ENCODE measurements at regions not wholly inside any gene's neighbourhood (a gene's known extent, or its start where the extent isn't known, plus 50 kb on each side); places are given as distances from the start of the nearest gene placed in this dataset.

GRCh38 chr1:198086051-198086745 is 70.6 kb upstream of the NEK7 start:
- Histone ChIP-seq H3K27ac (ENCODE audit: low read depth, low read length) (no peak overlapping the region), H3K4me3 (ENCODE audit: low read depth, low read length) (no peak overlapping the region), H3K9me3 (ENCODE audit: control insufficient read depth, insufficient read depth, low read length) (no peaks in the 10 kb centered on the region), H3K27me3 (ENCODE audit: control insufficient read depth, insufficient read depth, low read length) (no peaks in the 10 kb centered on the region)
- TF ChIP-seq CTCF (IDR thresholded peaks at IDR 0.05; ENCODE audit: low read depth, low read length) = no peak
- ChIA-PET CTCF (interaction anchor here (0.6 to 1.3 kb wide), 4 partner anchors 14 to 378 kb away, joined by 3 to 5 read pairs (median 3); no protein-coding TSS in a partner anchor), POLR2A (no interaction called here)
- DNase-seq (ENCODE audit: low read depth, low spot score) = no peak

- Histone ChIP-seq H3K4me3 (ENCODE audit: low read depth, low read length) (no peak overlapping the region), H3K27ac (ENCODE audit: low read depth, low read length) (no peak overlapping the region), H3K27me3 (ENCODE audit: control insufficient read depth, insufficient read depth, low read length) (no peaks in the 10 kb centered on the region), H3K9me3 (ENCODE audit: control insufficient read depth, insufficient read depth, low read length) (no peaks in the 10 kb centered on the region)
- POLR2A ChIA-PET = no interaction called here
- CTCF ChIA-PET = interaction anchor here (0.5 to 2.1 kb wide), 35 partner anchors 8 to 595 kb away, joined by 3 to 23 read pairs (median 4); no protein-coding TSS in a partner anchor
- TF ChIP-seq CTCF (IDR thresholded peaks at IDR 0.05; ENCODE audit: low read depth, low read length) = no peak
- no peak for DNase-seq (ENCODE audit: low read depth, low spot score)
Observed at GRCh38 chr1:198087831-198088230, 69.0 kb upstream of the NEK7 start.

GRCh38 chr1:198088360-198089071 is 68.3 kb upstream of the NEK7 start:
- ChIA-PET CTCF (interaction anchor here (0.5 to 2.1 kb wide), 38 partner anchors 9 to 594 kb away, joined by 3 to 23 read pairs (median 4); no protein-coding TSS in a partner anchor), POLR2A (no interaction called here)
- Histone ChIP-seq H3K27ac (ENCODE audit: low read depth, low read length) (no peak overlapping the region), H3K27me3 (ENCODE audit: control insufficient read depth, insufficient read depth, low read length) (no peaks in the 10 kb centered on the region), H3K9me3 (ENCODE audit: control insufficient read depth, insufficient read depth, low read length) (no peaks in the 10 kb centered on the region), H3K4me3 (ENCODE audit: low read depth, low read length) (no peak overlapping the region)
- no peak for DNase-seq (ENCODE audit: low read depth, low spot score)
- peak; percentile 70 for TF ChIP-seq CTCF (IDR thresholded peaks at IDR 0.05; ENCODE audit: low read depth, low read length)

DNA sequence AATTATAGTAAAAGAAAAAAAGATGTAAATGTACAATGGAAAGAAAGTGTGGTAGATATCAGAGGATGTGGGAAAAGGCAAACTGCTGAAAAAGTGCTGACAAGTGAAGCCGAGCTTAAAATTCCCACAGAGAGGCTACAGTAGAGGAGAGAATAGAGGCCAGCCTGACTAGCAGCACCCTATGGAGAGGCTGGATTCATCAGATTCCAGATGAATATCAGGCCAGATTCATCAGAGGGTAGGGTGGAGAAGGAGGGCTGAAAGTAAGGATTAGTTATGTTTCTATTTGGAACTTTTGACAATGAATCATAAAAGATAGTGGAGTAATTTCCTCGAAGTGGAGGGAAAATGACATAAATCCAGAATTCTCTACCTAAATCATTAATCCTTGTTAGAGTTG is 60.4 kb upstream of the NEK7 start:
- Histone ChIP-seq H3K9me3 (ENCODE audit: control insufficient read depth, insufficient read depth, low read length) (no peaks in the 10 kb centered on the region), H3K27ac (ENCODE audit: low read depth, low read length) (no peak overlapping the region), H3K27me3 (ENCODE audit: control insufficient read depth, insufficient read depth, low read length) (no peaks in the 10 kb centered on the region), H3K4me3 (ENCODE audit: low read depth, low read length) (no peak overlapping the region)
- ChIA-PET POLR2A (no interaction called here), CTCF (no interaction called here)
- no peak for TF ChIP-seq CTCF (IDR thresholded peaks at IDR 0.05; ENCODE audit: low read depth, low read length)
- no peak for DNase-seq (ENCODE audit: low read depth, low spot score)

DNA sequence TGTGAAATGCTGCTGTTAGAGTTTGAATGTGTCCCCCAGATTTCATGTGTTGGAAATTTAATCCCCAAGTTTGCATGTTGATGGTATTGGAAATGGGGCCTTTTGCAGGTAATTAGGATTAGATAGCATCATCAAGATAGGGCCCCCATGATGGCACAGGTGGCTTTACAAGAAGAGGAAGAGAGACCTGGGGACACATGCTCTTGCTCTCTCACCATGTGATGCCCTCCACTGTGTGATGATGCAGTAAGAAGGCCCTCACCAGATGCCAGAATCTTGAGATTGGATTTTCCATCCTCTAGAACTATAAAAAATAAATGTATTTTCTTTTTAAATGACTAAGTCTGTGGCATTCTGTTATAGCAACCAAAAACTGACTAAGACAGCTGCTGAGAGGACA is 57.0 kb upstream of the NEK7 start:
- DNase-seq (ENCODE audit: low read depth, low spot score) = no peak
- no peak for TF ChIP-seq CTCF (IDR thresholded peaks at IDR 0.05; ENCODE audit: low read depth, low read length)
- Histone ChIP-seq H3K9me3 (ENCODE audit: control insufficient read depth, insufficient read depth, low read length) (no peaks in the 10 kb centered on the region), H3K27ac (ENCODE audit: low read depth, low read length) (no peak overlapping the region), H3K4me3 (ENCODE audit: low read depth, low read length) (no peak overlapping the region), H3K27me3 (ENCODE audit: control insufficient read depth, insufficient read depth, low read length) (no peaks in the 10 kb centered on the region)
- ChIA-PET POLR2A (no interaction called here), CTCF (interaction anchor here (2.5 kb wide), 1 partner anchor 12 kb away, joined by 10 read pairs; no protein-coding TSS in a partner anchor)

Data from AG04450 (cell line).